Head of caudate nucleus (tissue), 42 donors: ENCODE measurements at regions not wholly inside any gene's neighbourhood (a gene's known extent, or its start where the extent isn't known, plus 50 kb on each side); places are given as distances from the start of the nearest gene placed in this dataset.

Experiments used
- DNase-seq, 42 donors: peaks; one replicate each; pipeline versions ENCODE4 v3.0.0 to v3.0.0-alpha.2; 2020 to 2021; ENCODE audit warnings: mixed read lengths in 7 of 42
- intact Hi-C: fragments of 100-400 bp; cut with DNase I; formaldehyde crosslinking; loops from one replicate; pipeline ENCODE4 v1.15.0; 2022

- intact Hi-C loops = no loop called here
- DNase-seq = no peak
These were observed 672.0 kb downstream of the RNF144B start for GRCh38 chr6:19059102-19059501.

GRCh38 chr6:19067165-19067564, 680.0 kb downstream of the RNF144B start:
- intact Hi-C loops = no loop called here
- DNase-seq = no peak

- DNase-seq = no peak
These were observed 683.4 kb downstream of the RNF144B start for GRCh38 chr6:19070520-19070919.

GRCh38 chr6:19083801-19084200, 696.7 kb downstream of the RNF144B start:
- no peak for DNase-seq
- intact Hi-C loops = no loop called here

More at GRCh38 chr6:19070520-19070919, 683.4 kb downstream of the RNF144B start:
- intact Hi-C loops = no loop called here

- intact Hi-C loops = no loop called here
- DNase-seq = no peak
These were observed 699.3 kb downstream of the RNF144B start for GRCh38 chr6:19086480-19086879.

- DNase-seq = no peak
- intact Hi-C loops = no loop called here
These were observed 700.1 kb downstream of the RNF144B start for GRCh38 chr6:19087296-19087695.

- intact Hi-C loops = no loop called here
- DNase-seq = no peak
These were observed 700.7 kb downstream of the RNF144B start for GRCh38 chr6:19087897-19088296.

GRCh38 chr6:19100752-19101151, 713.6 kb downstream of the RNF144B start:
- DNase-seq = no peak
- intact Hi-C loops = no loop called here

- DNase-seq = no peak
- intact Hi-C loops = no loop called here
These were observed 715.8 kb downstream of the RNF144B start for GRCh38 chr6:19102936-19103335.

- no peak for DNase-seq
- intact Hi-C loops = no loop called here
These were observed 720.3 kb downstream of the RNF144B start for GRCh38 chr6:19107468-19107867.

- intact Hi-C loops = no loop called here
- no peak for DNase-seq
These were observed 715.6 kb upstream of the ID4 start for GRCh38 chr6:19121521-19121920.

GRCh38 chr6:19127081-19127480, 710.1 kb upstream of the ID4 start:
- intact Hi-C loops = no loop called here
- no peak for DNase-seq

- intact Hi-C loops = no loop called here
- DNase-seq = no peak
These were observed 708.5 kb upstream of the ID4 start for GRCh38 chr6:19128701-19129100.

GRCh38 chr6:19135706-19136105, 701.5 kb upstream of the ID4 start:
- peak in 1 of 42 donors; percentile 5 for DNase-seq
- intact Hi-C loops = no loop called here

GRCh38 chr6:19137505-19137904, 699.7 kb upstream of the ID4 start:
- DNase-seq = no peak
- intact Hi-C loops = no loop called here

- intact Hi-C loops = no loop called here
- peak in 4 of 42 donors; percentile 3 to 41 (median 16) for DNase-seq
These were observed 694.9 kb upstream of the ID4 start for GRCh38 chr6:19142275-19142674.

GRCh38 chr6:19150307-19150706, 686.9 kb upstream of the ID4 start:
- DNase-seq = no peak
- intact Hi-C loops = no loop called here

- no peak for DNase-seq
- intact Hi-C loops = no loop called here
These were observed 683.7 kb upstream of the ID4 start for GRCh38 chr6:19153270-19153980.

GRCh38 chr6:19153981-19154295, 683.2 kb upstream of the ID4 start:
- DNase-seq = no peak
- intact Hi-C loops = no loop called here

GRCh38 chr6:19156443-19156842, 680.7 kb upstream of the ID4 start:
- intact Hi-C loops = no loop called here
- no peak for DNase-seq

- no peak for DNase-seq
- intact Hi-C loops = no loop called here
These were observed 679.7 kb upstream of the ID4 start for GRCh38 chr6:19157486-19157885.

- no peak for DNase-seq
- intact Hi-C loops = no loop called here
These were observed 678.6 kb upstream of the ID4 start for GRCh38 chr6:19158586-19158985.
